Suppressor macrophage (primary cell): ENCODE measurements at regions not wholly inside any gene's neighbourhood (a gene's known extent, or its start where the extent isn't known, plus 50 kb on each side); places are given as distances from the start of the nearest gene placed in this dataset.

Experiments
- DNase-seq, 4 experiments: peaks; one replicate each; pipeline ENCODE4 v3.0.0-alpha.2; 2020 to 2022

DNA sequence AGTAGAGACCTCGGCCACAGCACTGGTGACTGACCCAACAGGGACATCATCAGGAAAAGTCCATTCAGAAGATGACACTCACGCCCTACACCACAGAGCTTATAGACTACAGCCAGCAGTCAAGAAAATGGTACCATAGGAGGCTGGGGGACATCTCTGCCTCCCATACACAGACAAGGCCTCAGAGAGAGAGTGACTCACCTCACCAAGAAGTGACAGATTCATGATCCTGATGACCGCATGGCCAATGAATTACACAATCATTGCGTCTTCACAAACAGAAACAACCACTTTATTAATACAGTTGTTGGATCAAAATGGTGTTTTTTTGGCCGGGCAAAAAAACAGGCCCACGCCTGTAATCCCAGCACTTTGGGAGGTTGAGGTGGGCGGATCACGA, 260.8 kb upstream of the TSHZ3 start:
- DNase-seq = no peak

GRCh38 chr19:31611046-31611877, 262.0 kb upstream of the TSHZ3 start:
- no peak for DNase-seq

GRCh38 chr19:31612873-31613272, 263.6 kb upstream of the TSHZ3 start:
- DNase-seq = no peak

DNA sequence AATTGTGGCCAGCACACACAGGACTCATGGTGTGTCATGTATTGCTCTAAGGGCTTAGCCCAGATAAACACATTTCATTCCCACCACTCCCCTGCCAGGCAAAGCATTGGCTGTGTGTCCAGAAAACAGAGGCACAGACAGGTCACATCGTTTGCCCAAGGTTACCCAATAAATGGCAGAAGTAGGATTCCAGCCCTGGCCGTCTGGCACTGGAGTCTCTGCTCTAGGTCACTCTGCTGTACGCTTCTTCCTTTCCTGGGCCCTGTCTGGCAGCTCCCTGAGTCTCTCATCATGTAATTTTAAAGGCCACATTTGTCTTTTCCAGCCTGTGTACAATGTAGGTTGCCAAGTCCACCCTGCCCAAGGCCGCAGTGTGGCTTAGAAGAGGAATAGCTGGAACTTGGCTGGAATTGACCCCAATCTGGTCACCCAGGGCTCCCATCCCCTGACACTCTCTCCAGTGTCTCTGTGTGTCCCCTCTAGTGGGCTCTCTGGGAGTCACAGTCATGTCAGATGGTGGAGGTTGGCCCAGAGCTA, 264.5 kb upstream of the TSHZ3 start:
- no peak for DNase-seq

DNA sequence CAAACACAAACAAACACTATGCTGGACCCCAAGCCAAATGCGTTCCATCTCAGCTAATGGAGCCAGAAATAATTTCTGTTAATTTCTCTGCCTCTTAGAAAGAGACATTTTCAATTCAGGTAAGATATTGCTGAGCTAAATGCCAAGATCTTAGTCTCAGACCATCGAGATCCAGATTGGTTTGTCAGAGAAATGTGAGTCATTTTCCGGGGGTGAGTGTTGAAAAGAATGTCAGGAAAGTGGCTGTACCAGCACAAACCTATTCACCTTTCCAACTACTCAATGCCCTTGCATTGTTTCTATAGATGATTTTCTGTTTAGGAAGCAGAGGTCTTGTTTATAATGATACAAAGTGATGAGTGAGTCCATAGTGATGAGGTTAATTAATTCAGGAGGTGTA, 266.8 kb upstream of the TSHZ3 start:
- DNase-seq = no peak

GRCh38 chr19:31617010-31617585, 267.9 kb upstream of the TSHZ3 start:
- no peak for DNase-seq

GRCh38 chr19:31625056-31625455, 275.8 kb upstream of the TSHZ3 start:
- DNase-seq = no peak

- no peak for DNase-seq
Observed at GRCh38 chr19:31625575-31625974, 276.3 kb upstream of the TSHZ3 start.

GRCh38 chr19:31626941-31627340, 277.7 kb upstream of the TSHZ3 start:
- no peak for DNase-seq

DNA sequence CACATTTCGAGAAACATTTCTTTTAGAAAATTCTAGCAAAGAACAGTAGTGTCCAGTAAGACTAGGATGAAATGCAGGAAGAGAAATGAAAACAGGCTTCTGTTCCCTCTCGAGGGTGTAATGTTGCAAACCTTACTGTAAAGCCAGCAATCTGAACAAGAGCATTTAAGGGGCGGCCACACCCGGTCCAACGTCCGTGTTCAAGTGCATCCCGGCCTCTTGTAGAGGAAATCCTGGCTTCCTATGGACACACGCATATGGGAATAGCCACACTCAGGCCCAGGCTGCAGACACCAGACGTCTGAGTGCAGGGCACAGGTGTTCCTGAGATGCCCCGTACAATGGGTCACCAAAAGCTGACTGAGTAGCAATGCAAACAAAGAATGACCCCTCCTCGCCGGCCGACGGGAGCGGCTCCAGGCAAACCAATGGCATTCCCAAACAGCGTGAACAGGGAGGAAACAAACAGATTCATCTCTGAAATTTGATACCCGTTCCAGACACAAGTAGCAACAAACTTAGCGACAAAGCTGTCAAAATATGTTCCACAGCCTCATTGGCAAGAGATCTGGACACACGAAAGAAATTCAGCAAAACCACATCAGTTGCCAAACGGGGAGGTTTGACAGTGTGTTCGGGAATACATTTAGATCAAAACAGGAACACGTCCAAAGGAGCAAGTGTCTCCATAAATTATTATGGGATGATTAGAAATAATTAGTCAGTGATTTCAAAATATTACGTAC, 278.6 kb upstream of the TSHZ3 start:
- no peak for DNase-seq

DNA sequence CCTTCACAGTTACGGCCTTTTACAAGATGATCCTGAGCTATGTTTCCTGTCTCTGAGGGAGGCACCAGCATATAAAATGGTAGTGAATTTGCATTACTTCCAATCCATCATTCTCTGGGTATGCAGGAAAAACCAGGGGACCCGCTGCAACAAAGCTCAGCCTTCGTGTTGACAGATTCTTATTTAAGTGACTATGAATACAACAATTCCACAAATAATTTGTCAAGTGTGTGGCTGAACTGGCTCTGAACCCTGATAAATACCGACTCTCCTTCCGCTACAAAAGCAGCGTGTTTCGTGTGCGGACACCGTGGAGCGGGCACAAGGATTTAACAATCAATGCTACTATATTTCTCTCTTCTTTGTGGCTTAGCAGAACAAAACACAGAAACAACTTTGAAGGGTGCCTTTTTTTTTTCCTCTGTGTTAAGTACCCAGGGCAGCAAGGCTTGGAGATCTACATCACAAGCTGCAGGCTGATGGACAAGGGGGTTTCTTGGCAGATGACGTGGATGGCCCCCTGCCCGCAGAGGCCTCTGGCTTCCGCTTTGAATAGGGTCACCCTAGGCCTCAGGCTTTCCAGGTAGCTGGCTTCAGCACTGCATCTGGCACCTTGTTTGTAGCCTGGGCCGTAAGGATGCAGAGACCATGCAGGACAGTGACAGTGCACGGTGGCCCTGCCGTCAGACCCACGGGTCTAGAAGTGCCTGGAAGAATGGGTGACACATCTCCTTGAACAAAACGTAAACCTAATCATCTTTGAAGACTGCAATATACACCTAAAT, 280.5 kb upstream of the TSHZ3 start:
- DNase-seq = no peak

DNA sequence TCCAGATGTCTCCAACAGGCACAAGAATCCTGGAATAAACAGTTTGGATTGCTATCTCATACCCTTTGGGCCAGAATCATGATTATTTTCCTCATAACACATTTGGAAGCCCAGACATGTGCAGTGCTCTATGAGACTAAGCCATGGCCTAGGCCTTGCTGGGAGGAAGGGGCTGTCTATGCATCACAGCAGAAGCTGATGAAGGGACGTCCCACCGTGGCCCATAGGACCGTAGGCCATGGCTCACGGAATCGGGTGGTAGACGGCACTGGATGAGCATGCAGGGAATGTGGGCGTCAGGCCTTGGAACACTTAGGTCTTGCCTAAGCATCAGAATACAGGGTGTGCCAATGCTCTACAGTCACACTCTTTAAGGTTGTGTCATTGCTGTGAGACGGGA, 283.8 kb upstream of the TSHZ3 start:
- DNase-seq = no peak

DNA sequence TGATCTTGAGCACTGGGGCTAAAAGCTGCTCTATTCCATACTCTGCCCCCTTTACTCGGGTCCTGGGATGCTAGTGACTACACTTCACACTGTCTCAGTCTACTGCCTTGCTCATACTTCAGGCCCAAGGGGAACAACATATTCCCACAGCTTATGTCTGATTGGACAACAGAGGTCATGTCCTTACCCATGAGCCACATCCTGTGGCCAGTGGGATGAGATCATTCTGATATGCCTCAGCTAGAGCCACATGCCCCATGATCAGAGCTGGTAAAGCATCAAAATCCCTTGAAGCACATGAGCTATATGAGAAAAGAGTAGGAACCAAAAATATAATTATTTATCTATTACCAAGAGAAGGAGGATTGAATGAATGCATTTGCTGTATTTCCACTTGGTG, 290.1 kb upstream of the TSHZ3 start:
- peak in 2 of 4 experiments; percentile 1 to 11 for DNase-seq

GRCh38 chr19:31641591-31641990, 292.4 kb upstream of the TSHZ3 start:
- no peak for DNase-seq

DNA sequence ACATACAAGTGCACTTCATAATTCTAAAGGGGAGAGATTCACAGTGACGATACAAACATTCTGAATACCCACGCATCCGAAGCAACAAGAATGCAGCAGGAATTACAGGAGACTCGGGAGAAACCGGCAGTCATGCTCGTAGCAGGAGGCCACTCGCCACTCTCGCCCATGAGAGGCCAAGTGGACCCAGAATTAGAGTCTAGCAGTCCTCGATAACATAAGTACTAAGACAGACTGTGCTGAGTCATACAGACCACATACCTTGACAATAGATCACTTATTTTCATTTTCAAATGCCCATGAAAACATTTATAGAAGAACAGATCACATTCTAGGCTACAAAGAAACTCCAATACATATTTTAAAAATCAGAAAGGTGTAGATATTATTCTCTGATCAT, 299.1 kb upstream of the TSHZ3 start:
- no peak for DNase-seq

DNA sequence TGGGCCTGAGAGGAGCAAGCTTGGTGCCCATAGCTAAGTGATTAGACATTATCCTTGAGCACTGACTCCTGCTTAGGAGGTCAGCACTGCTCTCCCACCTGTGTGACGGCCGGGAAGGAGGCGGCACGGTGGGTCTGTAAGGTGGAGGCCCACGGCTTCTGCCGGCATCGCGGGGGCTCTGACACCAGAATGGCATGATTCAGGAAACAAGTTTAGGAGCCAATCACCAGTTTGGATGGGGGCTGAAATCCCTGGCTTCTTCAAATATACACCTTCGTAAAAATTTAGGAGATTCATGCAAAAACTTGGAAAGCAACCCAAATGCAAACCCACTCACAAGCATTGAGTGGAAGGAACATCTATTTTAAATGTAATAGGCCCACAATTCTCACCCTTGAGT, 307.3 kb upstream of the TSHZ3 start:
- DNase-seq = no peak

GRCh38 chr19:31658993-31659896, 310.0 kb upstream of the TSHZ3 start:
- DNase-seq = no peak

GRCh38 chr19:31659897-31660210, 310.6 kb upstream of the TSHZ3 start:
- DNase-seq = no peak

GRCh38 chr19:31664096-31664495, 314.9 kb upstream of the TSHZ3 start:
- DNase-seq = no peak

DNA sequence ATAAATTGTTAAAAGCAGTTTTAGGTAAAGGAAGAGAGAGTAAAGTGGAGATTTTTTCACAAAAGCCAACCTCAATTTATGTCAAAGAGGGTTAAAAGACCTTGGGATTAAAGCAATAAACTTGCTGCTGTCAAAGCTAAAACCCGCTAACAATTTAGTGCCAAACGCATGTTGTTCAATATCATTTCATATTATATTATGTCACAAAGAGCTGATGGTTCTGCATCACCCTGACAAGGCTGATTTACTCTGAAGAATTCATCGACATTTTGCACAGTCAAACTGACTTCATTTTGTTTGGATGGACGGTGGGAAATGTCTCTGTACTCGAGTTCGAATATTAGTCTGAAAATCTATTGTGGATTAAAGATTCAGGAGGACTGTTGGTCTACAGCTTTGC, 315.8 kb upstream of the TSHZ3 start:
- no peak for DNase-seq

DNA sequence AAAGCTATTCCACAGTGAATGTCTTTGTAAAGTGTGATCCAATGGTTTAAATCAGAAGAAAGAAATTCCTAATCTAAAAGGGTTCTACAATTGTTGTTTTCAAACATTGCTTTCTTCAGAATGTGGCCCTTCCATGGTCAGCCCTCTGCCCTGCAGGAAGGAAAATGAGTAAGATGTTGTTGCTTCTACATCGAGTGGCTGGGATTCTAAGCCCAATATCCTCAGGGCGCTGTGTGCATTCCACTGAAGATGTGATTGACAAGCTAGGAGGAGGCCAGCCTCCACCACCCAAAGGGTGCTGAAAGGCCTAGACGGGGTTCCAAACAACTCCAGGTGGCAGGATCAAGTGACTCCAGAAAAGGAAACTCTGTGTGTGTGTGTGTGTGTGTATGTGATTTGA, 316.9 kb upstream of the TSHZ3 start:
- no peak for DNase-seq

GRCh38 chr19:31667106-31667505, 317.9 kb upstream of the TSHZ3 start:
- DNase-seq = no peak
